PC-3 (cell line): ENCODE measurements at regions not wholly inside any gene's neighbourhood (a gene's known extent, or its start where the extent isn't known, plus 50 kb on each side); places are given as distances from the start of the nearest gene placed in this dataset.

ENCODE experiments used
- EZH2 ChIP-seq: fragments of 300-600 bp; sonication (generic); IDR thresholded peaks from one replicate; pipeline ENCODE4 v1.6.1; 2017; ENCODE audit warnings: antibody characterized with exemption, mild to moderate bottlenecking, low read length; ENCODE audit not compliant: unreplicated experiment
- TF ChIP-seq, protein P1 (sequence below): fragments of 300-600 bp; sonication (generic); conservative IDR thresholded peaks from 2 replicates; pipeline ENCODE4 v1.5.1; 2017; ENCODE audit warnings: antibody characterized with exemption, low read depth, mild to moderate bottlenecking, low read length

DNA sequence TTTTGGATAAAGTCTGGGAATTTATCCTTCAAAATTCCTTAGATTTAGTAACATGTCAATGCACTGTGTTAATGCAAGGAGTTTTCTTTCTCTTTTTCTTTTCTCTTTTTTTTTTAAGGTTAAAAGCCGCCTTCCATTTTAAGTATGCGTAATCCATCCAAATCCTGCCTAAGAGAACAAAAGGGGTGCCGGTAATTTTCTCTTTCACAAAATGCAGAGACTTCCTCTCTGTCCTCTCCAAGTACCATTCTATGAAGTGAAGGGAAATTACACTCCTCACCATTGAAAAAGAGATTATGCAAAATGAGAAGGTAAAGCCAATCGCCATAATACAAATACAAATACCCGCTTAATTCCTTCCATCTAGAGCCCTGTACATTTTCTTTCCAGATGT lies 273.8 kb downstream of the BLID start:
- TF ChIP-seq, protein P1, sequence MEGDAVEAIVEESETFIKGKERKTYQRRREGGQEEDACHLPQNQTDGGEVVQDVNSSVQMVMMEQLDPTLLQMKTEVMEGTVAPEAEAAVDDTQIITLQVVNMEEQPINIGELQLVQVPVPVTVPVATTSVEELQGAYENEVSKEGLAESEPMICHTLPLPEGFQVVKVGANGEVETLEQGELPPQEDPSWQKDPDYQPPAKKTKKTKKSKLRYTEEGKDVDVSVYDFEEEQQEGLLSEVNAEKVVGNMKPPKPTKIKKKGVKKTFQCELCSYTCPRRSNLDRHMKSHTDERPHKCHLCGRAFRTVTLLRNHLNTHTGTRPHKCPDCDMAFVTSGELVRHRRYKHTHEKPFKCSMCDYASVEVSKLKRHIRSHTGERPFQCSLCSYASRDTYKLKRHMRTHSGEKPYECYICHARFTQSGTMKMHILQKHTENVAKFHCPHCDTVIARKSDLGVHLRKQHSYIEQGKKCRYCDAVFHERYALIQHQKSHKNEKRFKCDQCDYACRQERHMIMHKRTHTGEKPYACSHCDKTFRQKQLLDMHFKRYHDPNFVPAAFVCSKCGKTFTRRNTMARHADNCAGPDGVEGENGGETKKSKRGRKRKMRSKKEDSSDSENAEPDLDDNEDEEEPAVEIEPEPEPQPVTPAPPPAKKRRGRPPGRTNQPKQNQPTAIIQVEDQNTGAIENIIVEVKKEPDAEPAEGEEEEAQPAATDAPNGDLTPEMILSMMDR = no peak
- TF ChIP-seq EZH2 = no peak
